ENCODE measurements at regions not wholly inside any gene's neighbourhood (a gene's known extent, or its start where the extent isn't known, plus 50 kb on each side); places are given as distances from the start of the nearest gene placed in this dataset.

DNA sequence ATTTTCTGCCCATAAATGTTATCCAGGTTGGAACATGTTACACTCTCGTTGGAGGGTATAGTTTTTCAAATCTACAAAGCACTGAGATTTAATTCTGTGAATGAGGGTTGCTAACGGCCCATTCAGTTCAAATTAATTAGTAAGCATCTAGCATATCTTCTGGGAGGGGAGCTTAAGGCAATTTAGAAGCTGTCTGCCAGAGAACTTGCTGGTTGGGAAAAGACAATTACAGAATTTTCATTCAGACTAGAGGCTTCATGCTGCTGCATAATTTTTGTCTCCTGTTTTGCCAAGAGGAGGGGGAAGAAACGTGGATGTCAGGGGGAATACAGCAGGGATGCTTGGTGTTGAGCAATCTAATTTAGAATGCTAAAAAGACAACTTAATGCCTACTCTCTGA is 268.3 kb upstream of the FAM83B start:
- no peaks in the 10 kb centered on the region for H3K79me2 ChIP-seq (replicated peaks; ENCODE audit: insufficient read depth)

More for the DNA sequence above, 268.3 kb upstream of the FAM83B start:
- Mint-ChIP-seq H3K36me3 (ENCODE audit: low read depth) (no peaks in the 10 kb centered on the region), H3K4me1 (peaks cover 6% of the 10 kb centered on the region; the same call in 2 of the 3 replicates), H3K27me3 (ENCODE audit: insufficient read depth, low read depth, poor library complexity) (peaks cover 4% of the 10 kb centered on the region), H3K9me3 (peaks cover 2% of the 10 kb centered on the region; the same call in 2 of the 3 replicates), H3K27ac (no peak overlapping the region), H3K4me3 (no peak overlapping the region)
- no peaks in the 10 kb centered on the region for H3K9me2 ChIP-seq (ENCODE audit: insufficient read depth)
- no peak for TF ChIP-seq EZH2phosphoT487 (IDR thresholded peaks at IDR 0.05; ENCODE audit: unreplicated experiment)
- TF ChIP-seq, protein P1, sequence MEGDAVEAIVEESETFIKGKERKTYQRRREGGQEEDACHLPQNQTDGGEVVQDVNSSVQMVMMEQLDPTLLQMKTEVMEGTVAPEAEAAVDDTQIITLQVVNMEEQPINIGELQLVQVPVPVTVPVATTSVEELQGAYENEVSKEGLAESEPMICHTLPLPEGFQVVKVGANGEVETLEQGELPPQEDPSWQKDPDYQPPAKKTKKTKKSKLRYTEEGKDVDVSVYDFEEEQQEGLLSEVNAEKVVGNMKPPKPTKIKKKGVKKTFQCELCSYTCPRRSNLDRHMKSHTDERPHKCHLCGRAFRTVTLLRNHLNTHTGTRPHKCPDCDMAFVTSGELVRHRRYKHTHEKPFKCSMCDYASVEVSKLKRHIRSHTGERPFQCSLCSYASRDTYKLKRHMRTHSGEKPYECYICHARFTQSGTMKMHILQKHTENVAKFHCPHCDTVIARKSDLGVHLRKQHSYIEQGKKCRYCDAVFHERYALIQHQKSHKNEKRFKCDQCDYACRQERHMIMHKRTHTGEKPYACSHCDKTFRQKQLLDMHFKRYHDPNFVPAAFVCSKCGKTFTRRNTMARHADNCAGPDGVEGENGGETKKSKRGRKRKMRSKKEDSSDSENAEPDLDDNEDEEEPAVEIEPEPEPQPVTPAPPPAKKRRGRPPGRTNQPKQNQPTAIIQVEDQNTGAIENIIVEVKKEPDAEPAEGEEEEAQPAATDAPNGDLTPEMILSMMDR (conservative IDR thresholded peaks at IDR 0.05; ENCODE audit: low read depth in 2 of 2): no peak
- no peak for TF ChIP-seq CREB1 (CRISPR knock-in tag; IDR thresholded peaks at IDR 0.05; ENCODE audit: low read depth)
- TF ChIP-seq ZNF114 (CRISPR knock-in tag; IDR thresholded peaks at IDR 0.05): no peak
- no peak for TF ChIP-seq ZNF331 (CRISPR knock-in tag; IDR thresholded peaks at IDR 0.05; ENCODE audit: low read depth)
- no peak for TF ChIP-seq JUNB (IDR thresholded peaks at IDR 0.05; ENCODE audit: unreplicated experiment)
- no peak for TF ChIP-seq NANOG (IDR thresholded peaks at IDR 0.05; ENCODE audit: borderline replicate concordance)
- no peak for TF ChIP-seq POLR2AphosphoS5 (IDR thresholded peaks at IDR 0.05; ENCODE audit: low read depth)
- TF ChIP-seq, protein P2, sequence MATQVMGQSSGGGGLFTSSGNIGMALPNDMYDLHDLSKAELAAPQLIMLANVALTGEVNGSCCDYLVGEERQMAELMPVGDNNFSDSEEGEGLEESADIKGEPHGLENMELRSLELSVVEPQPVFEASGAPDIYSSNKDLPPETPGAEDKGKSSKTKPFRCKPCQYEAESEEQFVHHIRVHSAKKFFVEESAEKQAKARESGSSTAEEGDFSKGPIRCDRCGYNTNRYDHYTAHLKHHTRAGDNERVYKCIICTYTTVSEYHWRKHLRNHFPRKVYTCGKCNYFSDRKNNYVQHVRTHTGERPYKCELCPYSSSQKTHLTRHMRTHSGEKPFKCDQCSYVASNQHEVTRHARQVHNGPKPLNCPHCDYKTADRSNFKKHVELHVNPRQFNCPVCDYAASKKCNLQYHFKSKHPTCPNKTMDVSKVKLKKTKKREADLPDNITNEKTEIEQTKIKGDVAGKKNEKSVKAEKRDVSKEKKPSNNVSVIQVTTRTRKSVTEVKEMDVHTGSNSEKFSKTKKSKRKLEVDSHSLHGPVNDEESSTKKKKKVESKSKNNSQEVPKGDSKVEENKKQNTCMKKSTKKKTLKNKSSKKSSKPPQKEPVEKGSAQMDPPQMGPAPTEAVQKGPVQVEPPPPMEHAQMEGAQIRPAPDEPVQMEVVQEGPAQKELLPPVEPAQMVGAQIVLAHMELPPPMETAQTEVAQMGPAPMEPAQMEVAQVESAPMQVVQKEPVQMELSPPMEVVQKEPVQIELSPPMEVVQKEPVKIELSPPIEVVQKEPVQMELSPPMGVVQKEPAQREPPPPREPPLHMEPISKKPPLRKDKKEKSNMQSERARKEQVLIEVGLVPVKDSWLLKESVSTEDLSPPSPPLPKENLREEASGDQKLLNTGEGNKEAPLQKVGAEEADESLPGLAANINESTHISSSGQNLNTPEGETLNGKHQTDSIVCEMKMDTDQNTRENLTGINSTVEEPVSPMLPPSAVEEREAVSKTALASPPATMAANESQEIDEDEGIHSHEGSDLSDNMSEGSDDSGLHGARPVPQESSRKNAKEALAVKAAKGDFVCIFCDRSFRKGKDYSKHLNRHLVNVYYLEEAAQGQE (IDR thresholded peaks at IDR 0.05; ENCODE audit: unreplicated experiment): no peak
- TF ChIP-seq, protein P3, sequence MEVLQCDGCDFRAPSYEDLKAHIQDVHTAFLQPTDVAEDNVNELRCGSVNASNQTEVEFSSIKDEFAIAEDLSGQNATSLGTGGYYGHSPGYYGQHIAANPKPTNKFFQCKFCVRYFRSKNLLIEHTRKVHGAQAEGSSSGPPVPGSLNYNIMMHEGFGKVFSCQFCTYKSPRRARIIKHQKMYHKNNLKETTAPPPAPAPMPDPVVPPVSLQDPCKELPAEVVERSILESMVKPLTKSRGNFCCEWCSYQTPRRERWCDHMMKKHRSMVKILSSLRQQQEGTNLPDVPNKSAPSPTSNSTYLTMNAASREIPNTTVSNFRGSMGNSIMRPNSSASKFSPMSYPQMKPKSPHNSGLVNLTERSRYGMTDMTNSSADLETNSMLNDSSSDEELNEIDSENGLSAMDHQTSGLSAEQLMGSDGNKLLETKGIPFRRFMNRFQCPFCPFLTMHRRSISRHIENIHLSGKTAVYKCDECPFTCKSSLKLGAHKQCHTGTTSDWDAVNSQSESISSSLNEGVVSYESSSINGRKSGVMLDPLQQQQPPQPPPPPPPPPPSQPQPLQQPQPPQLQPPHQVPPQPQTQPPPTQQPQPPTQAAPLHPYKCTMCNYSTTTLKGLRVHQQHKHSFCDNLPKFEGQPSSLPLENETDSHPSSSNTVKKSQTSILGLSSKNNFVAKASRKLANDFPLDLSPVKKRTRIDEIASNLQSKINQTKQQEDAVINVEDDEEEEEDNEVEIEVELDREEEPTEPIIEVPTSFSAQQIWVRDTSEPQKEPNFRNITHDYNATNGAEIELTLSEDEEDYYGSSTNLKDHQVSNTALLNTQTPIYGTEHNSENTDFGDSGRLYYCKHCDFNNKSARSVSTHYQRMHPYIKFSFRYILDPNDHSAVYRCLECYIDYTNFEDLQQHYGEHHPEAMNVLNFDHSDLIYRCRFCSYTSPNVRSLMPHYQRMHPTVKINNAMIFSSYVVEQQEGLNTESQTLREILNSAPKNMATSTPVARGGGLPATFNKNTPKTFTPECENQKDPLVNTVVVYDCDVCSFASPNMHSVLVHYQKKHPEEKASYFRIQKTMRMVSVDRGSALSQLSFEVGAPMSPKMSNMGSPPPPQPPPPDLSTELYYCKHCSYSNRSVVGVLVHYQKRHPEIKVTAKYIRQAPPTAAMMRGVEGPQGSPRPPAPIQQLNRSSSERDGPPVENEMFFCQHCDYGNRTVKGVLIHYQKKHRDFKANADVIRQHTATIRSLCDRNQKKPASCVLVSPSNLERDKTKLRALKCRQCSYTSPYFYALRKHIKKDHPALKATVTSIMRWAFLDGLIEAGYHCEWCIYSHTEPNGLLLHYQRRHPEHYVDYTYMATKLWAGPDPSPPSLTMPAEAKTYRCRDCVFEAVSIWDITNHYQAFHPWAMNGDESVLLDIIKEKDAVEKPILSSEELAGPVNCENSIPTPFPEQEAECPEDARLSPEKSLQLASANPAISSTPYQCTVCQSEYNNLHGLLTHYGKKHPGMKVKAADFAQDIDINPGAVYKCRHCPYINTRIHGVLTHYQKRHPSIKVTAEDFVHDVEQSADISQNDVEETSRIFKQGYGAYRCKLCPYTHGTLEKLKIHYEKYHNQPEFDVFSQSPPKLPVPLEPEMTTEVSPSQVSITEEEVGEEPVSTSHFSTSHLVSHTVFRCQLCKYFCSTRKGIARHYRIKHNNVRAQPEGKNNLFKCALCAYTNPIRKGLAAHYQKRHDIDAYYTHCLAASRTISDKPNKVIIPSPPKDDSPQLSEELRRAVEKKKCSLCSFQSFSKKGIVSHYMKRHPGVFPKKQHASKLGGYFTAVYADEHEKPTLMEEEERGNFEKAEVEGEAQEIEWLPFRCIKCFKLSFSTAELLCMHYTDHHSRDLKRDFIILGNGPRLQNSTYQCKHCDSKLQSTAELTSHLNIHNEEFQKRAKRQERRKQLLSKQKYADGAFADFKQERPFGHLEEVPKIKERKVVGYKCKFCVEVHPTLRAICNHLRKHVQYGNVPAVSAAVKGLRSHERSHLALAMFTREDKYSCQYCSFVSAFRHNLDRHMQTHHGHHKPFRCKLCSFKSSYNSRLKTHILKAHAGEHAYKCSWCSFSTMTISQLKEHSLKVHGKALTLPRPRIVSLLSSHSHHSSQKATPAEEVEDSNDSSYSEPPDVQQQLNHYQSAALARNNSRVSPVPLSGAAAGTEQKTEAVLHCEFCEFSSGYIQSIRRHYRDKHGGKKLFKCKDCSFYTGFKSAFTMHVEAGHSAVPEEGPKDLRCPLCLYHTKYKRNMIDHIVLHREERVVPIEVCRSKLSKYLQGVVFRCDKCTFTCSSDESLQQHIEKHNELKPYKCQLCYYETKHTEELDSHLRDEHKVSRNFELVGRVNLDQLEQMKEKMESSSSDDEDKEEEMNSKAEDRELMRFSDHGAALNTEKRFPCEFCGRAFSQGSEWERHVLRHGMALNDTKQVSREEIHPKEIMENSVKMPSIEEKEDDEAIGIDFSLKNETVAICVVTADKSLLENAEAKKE (CRISPR knock-in tag; IDR thresholded peaks at IDR 0.05): no peak
- no peak for TF ChIP-seq STAT1 (IDR thresholded peaks at IDR 0.05; ENCODE audit: unreplicated experiment)
- TF ChIP-seq EZH2 (IDR thresholded peaks at IDR 0.05; ENCODE audit: low read depth, unreplicated experiment): no peak
- TF ChIP-seq, protein P4, sequence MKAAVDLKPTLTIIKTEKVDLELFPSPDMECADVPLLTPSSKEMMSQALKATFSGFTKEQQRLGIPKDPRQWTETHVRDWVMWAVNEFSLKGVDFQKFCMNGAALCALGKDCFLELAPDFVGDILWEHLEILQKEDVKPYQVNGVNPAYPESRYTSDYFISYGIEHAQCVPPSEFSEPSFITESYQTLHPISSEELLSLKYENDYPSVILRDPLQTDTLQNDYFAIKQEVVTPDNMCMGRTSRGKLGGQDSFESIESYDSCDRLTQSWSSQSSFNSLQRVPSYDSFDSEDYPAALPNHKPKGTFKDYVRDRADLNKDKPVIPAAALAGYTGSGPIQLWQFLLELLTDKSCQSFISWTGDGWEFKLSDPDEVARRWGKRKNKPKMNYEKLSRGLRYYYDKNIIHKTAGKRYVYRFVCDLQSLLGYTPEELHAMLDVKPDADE (IDR thresholded peaks at IDR 0.05): no peak
- no peaks in the 10 kb centered on the region for H4K20me1 ChIP-seq (replicated peaks; ENCODE audit: insufficient read depth)
- no peak overlapping the region for H3K27ac ChIP-seq (ENCODE audit: low read depth)
- no peaks in the 10 kb centered on the region for H3K4me1 ChIP-seq (ENCODE audit: insufficient read depth)
- no peaks in the 10 kb centered on the region for H3K27me3 ChIP-seq (ENCODE audit: insufficient read depth)
- ATAC-seq (no peak), DNase-seq (ENCODE audit: low spot score) (no peak)
- H3K4me3 ChIP-seq: no peak overlapping the region
- H3F3A ChIP-seq (replicated peaks; ENCODE audit: low read depth): no peaks in the 10 kb centered on the region
- no peaks in the 10 kb centered on the region; the same call in 1 of the 2 replicates for H3K36me3 ChIP-seq (ENCODE audit: insufficient read depth)
- H3K4me2 ChIP-seq: no peak overlapping the region
- H2AFZ ChIP-seq: no peak overlapping the region
